ENCODE measurements at regions not wholly inside any gene's neighbourhood (a gene's known extent, or its start where the extent isn't known, plus 50 kb on each side); places are given as distances from the start of the nearest gene placed in this dataset.

DNA sequence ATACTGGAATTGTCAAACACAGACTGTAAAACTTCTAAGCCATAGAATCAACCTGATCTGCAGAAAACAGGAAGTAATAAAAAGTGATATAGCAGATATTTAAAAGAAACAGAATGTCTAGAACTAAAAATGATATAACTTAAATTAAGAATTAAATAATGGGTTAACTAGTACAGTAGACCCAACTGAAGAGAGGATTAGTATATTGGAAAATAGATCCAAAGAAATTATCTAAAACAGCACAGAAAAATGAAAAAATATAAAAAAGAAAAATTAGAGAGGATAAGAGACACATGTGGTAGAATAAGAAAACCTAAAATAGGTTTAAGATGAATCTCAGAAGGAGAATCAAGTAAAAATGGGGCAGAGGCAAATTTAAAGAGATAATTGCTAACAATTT is 219.9 kb downstream of the SEMA6A start:
- CTCF ChIA-PET, result no interaction called here
- POLR2A ChIA-PET, result no interaction called here
- Histone ChIP-seq H3K36me3 (ENCODE audit: control insufficient read depth, insufficient read depth, low read length) (no peaks in the 10 kb centered on the region), H3K27ac (ENCODE audit: low read length) (no peak overlapping the region), H3K9me3 (ENCODE audit: control insufficient read depth, insufficient read depth, low read depth, low read length) (no peaks in the 10 kb centered on the region), H3K4me3 (ENCODE audit: low read depth in 2 of 2, low read length in 2 of 2) (no peak overlapping the region), H3K27me3 (ENCODE audit: control insufficient read depth, insufficient read depth, low read length) (no peaks in the 10 kb centered on the region), H3K4me1 (ENCODE audit: control insufficient read depth, insufficient read depth, low read length) (no peaks in the 10 kb centered on the region)
- in situ Hi-C loops (cut with HindIII; ENCODE audit: low pct_unique_long_range_greater_than_20kb, low sequenced_read_pairs), result no loop called here
- no peak for TF ChIP-seq POLR2AphosphoS5 (IDR thresholded peaks at IDR 0.05; ENCODE audit: low read depth, low read length)
- TF ChIP-seq SIN3A (IDR thresholded peaks at IDR 0.05; ENCODE audit: borderline replicate concordance, insufficient read depth, low read depth, low read length), result no peak
- TF ChIP-seq, protein P1, sequence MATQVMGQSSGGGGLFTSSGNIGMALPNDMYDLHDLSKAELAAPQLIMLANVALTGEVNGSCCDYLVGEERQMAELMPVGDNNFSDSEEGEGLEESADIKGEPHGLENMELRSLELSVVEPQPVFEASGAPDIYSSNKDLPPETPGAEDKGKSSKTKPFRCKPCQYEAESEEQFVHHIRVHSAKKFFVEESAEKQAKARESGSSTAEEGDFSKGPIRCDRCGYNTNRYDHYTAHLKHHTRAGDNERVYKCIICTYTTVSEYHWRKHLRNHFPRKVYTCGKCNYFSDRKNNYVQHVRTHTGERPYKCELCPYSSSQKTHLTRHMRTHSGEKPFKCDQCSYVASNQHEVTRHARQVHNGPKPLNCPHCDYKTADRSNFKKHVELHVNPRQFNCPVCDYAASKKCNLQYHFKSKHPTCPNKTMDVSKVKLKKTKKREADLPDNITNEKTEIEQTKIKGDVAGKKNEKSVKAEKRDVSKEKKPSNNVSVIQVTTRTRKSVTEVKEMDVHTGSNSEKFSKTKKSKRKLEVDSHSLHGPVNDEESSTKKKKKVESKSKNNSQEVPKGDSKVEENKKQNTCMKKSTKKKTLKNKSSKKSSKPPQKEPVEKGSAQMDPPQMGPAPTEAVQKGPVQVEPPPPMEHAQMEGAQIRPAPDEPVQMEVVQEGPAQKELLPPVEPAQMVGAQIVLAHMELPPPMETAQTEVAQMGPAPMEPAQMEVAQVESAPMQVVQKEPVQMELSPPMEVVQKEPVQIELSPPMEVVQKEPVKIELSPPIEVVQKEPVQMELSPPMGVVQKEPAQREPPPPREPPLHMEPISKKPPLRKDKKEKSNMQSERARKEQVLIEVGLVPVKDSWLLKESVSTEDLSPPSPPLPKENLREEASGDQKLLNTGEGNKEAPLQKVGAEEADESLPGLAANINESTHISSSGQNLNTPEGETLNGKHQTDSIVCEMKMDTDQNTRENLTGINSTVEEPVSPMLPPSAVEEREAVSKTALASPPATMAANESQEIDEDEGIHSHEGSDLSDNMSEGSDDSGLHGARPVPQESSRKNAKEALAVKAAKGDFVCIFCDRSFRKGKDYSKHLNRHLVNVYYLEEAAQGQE (IDR thresholded peaks at IDR 0.05; ENCODE audit: insufficient read depth in 1 of 2, low read depth in 2 of 2, low read length in 1 of 2), result no peak
- no peak for TF ChIP-seq TCF7L2 (IDR thresholded peaks at IDR 0.05; ENCODE audit: low read depth, low read length)
- TF ChIP-seq, protein P2, sequence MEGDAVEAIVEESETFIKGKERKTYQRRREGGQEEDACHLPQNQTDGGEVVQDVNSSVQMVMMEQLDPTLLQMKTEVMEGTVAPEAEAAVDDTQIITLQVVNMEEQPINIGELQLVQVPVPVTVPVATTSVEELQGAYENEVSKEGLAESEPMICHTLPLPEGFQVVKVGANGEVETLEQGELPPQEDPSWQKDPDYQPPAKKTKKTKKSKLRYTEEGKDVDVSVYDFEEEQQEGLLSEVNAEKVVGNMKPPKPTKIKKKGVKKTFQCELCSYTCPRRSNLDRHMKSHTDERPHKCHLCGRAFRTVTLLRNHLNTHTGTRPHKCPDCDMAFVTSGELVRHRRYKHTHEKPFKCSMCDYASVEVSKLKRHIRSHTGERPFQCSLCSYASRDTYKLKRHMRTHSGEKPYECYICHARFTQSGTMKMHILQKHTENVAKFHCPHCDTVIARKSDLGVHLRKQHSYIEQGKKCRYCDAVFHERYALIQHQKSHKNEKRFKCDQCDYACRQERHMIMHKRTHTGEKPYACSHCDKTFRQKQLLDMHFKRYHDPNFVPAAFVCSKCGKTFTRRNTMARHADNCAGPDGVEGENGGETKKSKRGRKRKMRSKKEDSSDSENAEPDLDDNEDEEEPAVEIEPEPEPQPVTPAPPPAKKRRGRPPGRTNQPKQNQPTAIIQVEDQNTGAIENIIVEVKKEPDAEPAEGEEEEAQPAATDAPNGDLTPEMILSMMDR (IDR thresholded peaks at IDR 0.05), result no peak
- no TSS peak for BruUV-seq (replicated peaks)
- intact Hi-C loops (cut with micrococcal nuclease; ENCODE audit: unreplicated experiment), result no loop called here
- DNase-seq (ENCODE audit: low read depth, low spot score) (no peak), ATAC-seq (no peak)

DNA sequence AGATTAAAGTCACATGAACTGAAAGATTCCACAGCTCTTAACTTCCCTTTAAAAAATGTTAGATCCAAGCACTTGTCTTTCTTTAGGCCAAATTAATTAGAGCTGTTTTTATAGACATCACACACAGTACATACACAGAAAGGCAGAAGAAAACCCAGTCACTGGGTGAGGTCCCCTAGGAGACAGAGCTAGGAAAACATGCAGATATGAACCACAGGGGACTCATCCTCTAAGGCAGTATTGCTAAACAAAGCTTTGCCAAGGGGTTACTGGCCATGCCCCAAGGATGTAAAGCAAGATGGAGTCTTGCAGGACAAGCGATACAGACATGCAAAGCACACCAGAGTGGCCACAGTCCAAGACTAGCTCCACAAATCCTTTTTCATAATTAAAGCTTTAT is 227.0 kb downstream of the SEMA6A start:
- BruUV-seq (replicated peaks), result no TSS peak
- H3K9me3 ChIP-seq (ENCODE audit: control insufficient read depth, insufficient read depth, low read depth, low read length), result no peaks in the 10 kb centered on the region
- H3K4me1 ChIP-seq (ENCODE audit: control insufficient read depth, insufficient read depth, low read length), result no peaks in the 10 kb centered on the region
- in situ Hi-C loops (cut with HindIII; ENCODE audit: low pct_unique_long_range_greater_than_20kb, low sequenced_read_pairs), result no loop called here
- H3K36me3 ChIP-seq (ENCODE audit: control insufficient read depth, insufficient read depth, low read length), result no peaks in the 10 kb centered on the region
- POLR2A ChIA-PET, result no interaction called here
- ATAC-seq (no peak), DNase-seq (ENCODE audit: low read depth, low spot score) (no peak)
- CTCF ChIA-PET, result no interaction called here
- no peaks in the 10 kb centered on the region for H3K27me3 ChIP-seq (ENCODE audit: control insufficient read depth, insufficient read depth, low read length)
- no peak overlapping the region for H3K4me3 ChIP-seq (ENCODE audit: low read depth in 2 of 2, low read length in 2 of 2)
- TF ChIP-seq, protein P2 (IDR thresholded peaks at IDR 0.05), result no peak
- TF ChIP-seq, protein P1 (IDR thresholded peaks at IDR 0.05; ENCODE audit: insufficient read depth in 1 of 2, low read depth in 2 of 2, low read length in 1 of 2), result no peak
- TF ChIP-seq TCF7L2 (IDR thresholded peaks at IDR 0.05; ENCODE audit: low read depth, low read length) (no peak), SIN3A (IDR thresholded peaks at IDR 0.05; ENCODE audit: borderline replicate concordance, insufficient read depth, low read depth, low read length) (no peak), POLR2AphosphoS5 (IDR thresholded peaks at IDR 0.05; ENCODE audit: low read depth, low read length) (no peak)
- intact Hi-C loops (cut with micrococcal nuclease; ENCODE audit: unreplicated experiment), result no loop called here
- H3K27ac ChIP-seq (ENCODE audit: low read length), result no peak overlapping the region

Measured in Panc1 (cell line).